Endothelial cell (in vitro differentiated cells): ENCODE measurements at regions not wholly inside any gene's neighbourhood (a gene's known extent, or its start where the extent isn't known, plus 50 kb on each side); places are given as distances from the start of the nearest gene placed in this dataset.

ENCODE experiments used
- DNase-seq: peaks from one replicate; pipeline ENCODE4 v3.0.0; 2021; ENCODE audit warnings: low spot score
- H3K27ac Mint-ChIP-seq: one replicate; pipeline ENCODE4 v1.8.0; 2021; ENCODE audit warnings: mixed read lengths, inconsistent platforms; ENCODE audit not compliant: unreplicated experiment
- H3K27me3 Mint-ChIP-seq: one replicate; pipeline ENCODE4 v1.8.0; 2021; ENCODE audit warnings: mild to moderate bottlenecking, moderate library complexity, mixed read lengths, inconsistent platforms; ENCODE audit not compliant: unreplicated experiment
- H3K36me3 Mint-ChIP-seq: one replicate; pipeline ENCODE4 v1.8.0; 2021; ENCODE audit warnings: mild to moderate bottlenecking, low read depth, mixed read lengths, inconsistent platforms; ENCODE audit not compliant: unreplicated experiment
- H3K4me1 Mint-ChIP-seq: one replicate; pipeline ENCODE4 v1.8.0; 2021; ENCODE audit warnings: mild to moderate bottlenecking, mixed read lengths, inconsistent platforms; ENCODE audit not compliant: unreplicated experiment
- H3K4me3 Mint-ChIP-seq: one replicate; pipeline ENCODE4 v1.8.0; 2021; ENCODE audit warnings: mild to moderate bottlenecking, mixed read lengths, inconsistent platforms; ENCODE audit not compliant: unreplicated experiment
- H3K9me3 Mint-ChIP-seq: one replicate; pipeline ENCODE4 v1.8.0; 2021; ENCODE audit warnings: mixed read lengths, inconsistent platforms; ENCODE audit not compliant: unreplicated experiment
- TF ChIP-seq, protein P1 (sequence below): fragments of 200-600 bp; sonication (generic); IDR thresholded peaks from one replicate; pipeline ENCODE4 v1.5.0; 2021; ENCODE audit warnings: antibody characterized with exemption; ENCODE audit not compliant: unreplicated experiment

DNA sequence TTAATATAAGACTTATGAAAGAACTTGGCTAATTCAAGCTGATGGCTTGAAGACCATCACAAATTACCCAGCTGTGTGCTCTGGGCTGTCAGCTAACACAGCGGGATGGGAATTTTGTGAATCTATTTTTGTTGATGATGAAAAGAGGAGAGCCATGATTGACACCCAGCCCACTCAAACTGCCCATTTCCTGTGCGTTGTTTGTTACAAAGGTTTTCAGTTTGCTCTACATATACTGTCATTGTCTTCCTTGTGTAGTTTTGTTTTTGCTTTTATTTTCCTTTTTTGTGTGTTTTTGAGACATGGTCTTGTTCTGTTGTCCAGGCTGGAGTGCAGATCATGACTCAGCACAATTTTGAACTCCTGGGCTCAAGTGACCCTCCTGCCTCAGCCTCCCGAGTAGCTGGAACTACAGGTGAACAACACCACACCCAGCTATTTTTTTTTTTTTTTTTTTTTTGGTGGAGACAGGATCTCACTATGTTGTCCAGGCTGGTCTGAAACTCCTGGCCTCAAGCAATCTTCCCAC, 400.3 kb downstream of the ICE1 start:
- no peaks in the 10 kb centered on the region for H3K27me3 Mint-ChIP-seq
- H3K9me3 Mint-ChIP-seq, result no peaks in the 10 kb centered on the region
- H3K4me1 Mint-ChIP-seq, result no peaks in the 10 kb centered on the region
- TF ChIP-seq, protein P1, sequence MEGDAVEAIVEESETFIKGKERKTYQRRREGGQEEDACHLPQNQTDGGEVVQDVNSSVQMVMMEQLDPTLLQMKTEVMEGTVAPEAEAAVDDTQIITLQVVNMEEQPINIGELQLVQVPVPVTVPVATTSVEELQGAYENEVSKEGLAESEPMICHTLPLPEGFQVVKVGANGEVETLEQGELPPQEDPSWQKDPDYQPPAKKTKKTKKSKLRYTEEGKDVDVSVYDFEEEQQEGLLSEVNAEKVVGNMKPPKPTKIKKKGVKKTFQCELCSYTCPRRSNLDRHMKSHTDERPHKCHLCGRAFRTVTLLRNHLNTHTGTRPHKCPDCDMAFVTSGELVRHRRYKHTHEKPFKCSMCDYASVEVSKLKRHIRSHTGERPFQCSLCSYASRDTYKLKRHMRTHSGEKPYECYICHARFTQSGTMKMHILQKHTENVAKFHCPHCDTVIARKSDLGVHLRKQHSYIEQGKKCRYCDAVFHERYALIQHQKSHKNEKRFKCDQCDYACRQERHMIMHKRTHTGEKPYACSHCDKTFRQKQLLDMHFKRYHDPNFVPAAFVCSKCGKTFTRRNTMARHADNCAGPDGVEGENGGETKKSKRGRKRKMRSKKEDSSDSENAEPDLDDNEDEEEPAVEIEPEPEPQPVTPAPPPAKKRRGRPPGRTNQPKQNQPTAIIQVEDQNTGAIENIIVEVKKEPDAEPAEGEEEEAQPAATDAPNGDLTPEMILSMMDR, result no peak
- no peaks in the 10 kb centered on the region for H3K36me3 Mint-ChIP-seq
- no peak overlapping the region for H3K4me3 Mint-ChIP-seq
- no peak for DNase-seq
- H3K27ac Mint-ChIP-seq, result no peak overlapping the region

DNA sequence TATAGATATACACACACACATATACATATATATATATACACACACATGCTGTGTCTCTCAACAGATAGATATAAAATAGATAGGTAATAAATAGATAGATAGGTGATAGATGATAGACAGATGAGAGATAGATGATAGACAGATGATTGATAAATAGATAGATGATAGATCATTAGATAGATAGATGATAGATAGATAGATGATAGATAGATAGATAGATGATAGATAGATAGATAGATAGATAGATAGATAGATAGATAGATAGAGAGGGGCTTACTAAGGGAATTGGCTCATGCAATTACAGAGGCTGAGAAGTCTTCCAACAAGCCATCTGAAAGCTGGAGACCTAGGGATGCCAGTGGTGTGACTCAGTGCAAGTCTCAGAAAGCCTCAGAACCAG, 394.5 kb downstream of the ICE1 start:
- TF ChIP-seq, protein P1, result no peak
- Mint-ChIP-seq H3K27ac (no peak overlapping the region), H3K27me3 (no peaks in the 10 kb centered on the region), H3K4me1 (no peaks in the 10 kb centered on the region), H3K36me3 (no peaks in the 10 kb centered on the region), H3K4me3 (no peak overlapping the region), H3K9me3 (no peaks in the 10 kb centered on the region)
- no peak for DNase-seq

DNA sequence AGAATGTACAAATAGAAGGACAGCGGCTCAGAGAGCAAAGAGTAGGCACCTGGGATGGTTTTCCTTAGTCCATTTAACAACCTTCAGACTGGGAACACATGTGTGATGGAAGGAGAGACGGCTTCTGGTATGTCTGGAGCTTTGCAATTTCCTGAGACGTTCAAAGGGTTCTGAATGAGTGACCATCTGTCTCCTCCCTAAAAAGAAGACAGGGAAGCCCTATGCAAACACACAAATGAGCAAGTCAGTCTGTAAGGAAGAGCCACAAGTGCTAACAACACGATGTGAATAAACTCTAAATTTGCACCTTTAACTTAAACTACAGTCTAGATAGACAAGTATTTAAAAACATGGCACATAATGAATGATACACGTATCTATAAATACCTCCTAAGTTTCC, 391.0 kb downstream of the ICE1 start:
- Mint-ChIP-seq H3K27ac (no peak overlapping the region), H3K36me3 (no peaks in the 10 kb centered on the region), H3K4me3 (no peak overlapping the region), H3K9me3 (no peaks in the 10 kb centered on the region), H3K4me1 (peaks cover 4% of the 10 kb centered on the region), H3K27me3 (no peaks in the 10 kb centered on the region)
- TF ChIP-seq, protein P1, result no peak
- no peak for DNase-seq

DNA sequence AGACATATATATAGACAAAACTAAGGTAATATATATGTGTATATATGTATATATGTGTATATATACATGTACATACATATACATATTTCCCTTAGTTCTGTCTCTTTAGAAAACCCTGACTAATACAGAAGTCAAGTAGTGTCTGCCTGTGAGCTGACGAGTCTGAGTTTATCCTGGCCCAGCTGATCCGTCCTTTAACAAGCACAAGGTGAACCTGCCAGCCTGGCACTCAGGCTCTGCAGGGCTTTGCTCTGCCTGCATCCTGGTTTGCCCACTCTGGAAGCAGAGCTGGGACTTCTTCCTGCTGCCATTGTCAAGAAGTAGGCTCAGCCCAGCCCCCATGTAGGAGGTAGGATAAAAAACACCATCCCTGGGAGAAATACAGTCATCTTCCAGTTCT, 388.0 kb downstream of the ICE1 start:
- H3K36me3 Mint-ChIP-seq, result no peaks in the 10 kb centered on the region
- TF ChIP-seq, protein P1, result no peak
- H3K27ac Mint-ChIP-seq, result no peak overlapping the region
- H3K4me1 Mint-ChIP-seq, result peaks cover 4% of the 10 kb centered on the region
- no peak overlapping the region for H3K4me3 Mint-ChIP-seq
- DNase-seq, result no peak
- H3K9me3 Mint-ChIP-seq, result no peaks in the 10 kb centered on the region
- no peaks in the 10 kb centered on the region for H3K27me3 Mint-ChIP-seq

DNA sequence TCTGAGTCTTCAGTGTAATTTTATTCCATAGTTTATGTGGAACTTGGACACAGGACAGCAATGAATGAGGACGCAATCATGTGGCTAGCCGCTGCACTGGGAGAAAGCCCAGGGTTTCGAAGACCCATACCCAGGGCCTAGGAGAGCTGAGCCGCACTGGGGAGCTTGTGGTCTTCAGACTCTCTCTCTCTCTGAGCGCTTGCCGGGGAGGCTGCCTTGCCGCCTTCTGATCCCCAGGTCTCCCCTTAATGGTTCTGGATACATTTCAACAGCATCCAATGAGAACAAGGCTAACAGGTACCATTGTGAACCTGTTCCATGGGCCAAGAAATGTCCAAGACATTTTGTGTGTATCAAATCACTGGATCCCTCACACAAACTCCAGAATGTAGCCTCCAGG, 383.4 kb downstream of the ICE1 start:
- Mint-ChIP-seq H3K9me3 (no peaks in the 10 kb centered on the region), H3K36me3 (no peaks in the 10 kb centered on the region), H3K4me3 (no peak overlapping the region), H3K4me1 (peaks cover 4% of the 10 kb centered on the region), H3K27me3 (no peaks in the 10 kb centered on the region), H3K27ac (no peak overlapping the region)
- TF ChIP-seq, protein P1, result no peak
- DNase-seq, result no peak
